GM23338 (cell line): ENCODE measurements at regions not wholly inside any gene's neighbourhood (a gene's known extent, or its start where the extent isn't known, plus 50 kb on each side); places are given as distances from the start of the nearest gene placed in this dataset.

ENCODE experiments used
- ATAC-seq: fragments of 200-7000 bp; cut with Tn5 transposase; 3 replicates; pipeline ENCODE4 v1.9.1; 2020
- DNase-seq: peaks from one replicate; pipeline ENCODE4 v3.0.0-alpha.2; 2015; ENCODE audit warnings: low spot score
- H2AFZ ChIP-seq: fragments of 200-600 bp; sonication (generic); 2 replicates; pipeline ENCODE4 v1.8.0; 2016; ENCODE audit warnings: antibody characterized with exemption, mild to moderate bottlenecking, moderate library complexity
- H3F3A ChIP-seq: fragments of 200-600 bp; sonication (generic); replicated peaks from 2 replicates; pipeline ENCODE4 v1.8.0; 2017; ENCODE audit warnings: antibody characterized with exemption, mixed run types, low read depth
- H3K27ac ChIP-seq: fragments of 200-600 bp; sonication (generic); 2 replicates; pipeline ENCODE4 v1.6.1; 2016; ENCODE audit warnings: low read depth
- H3K27me3 ChIP-seq: fragments of 200-600 bp; sonication (generic); 2 replicates; pipeline ENCODE4 v1.8.0; 2016; ENCODE audit warnings: mild to moderate bottlenecking, mixed run types, moderate library complexity; ENCODE audit not compliant: insufficient read depth
- H3K36me3 ChIP-seq: fragments of 200-600 bp; sonication (generic); 2 replicates; pipeline ENCODE4 v1.8.0; 2016; ENCODE audit warnings: mild to moderate bottlenecking; ENCODE audit not compliant: insufficient read depth
- H3K4me1 ChIP-seq: fragments of 200-600 bp; sonication (generic); 2 replicates; pipeline ENCODE4 v1.8.0; 2016; ENCODE audit warnings: mild to moderate bottlenecking, moderate library complexity; ENCODE audit not compliant: insufficient read depth
- H3K4me2 ChIP-seq: fragments of 200-600 bp; sonication (generic); 2 replicates; pipeline ENCODE4 v1.7.1; 2017; ENCODE audit warnings: mixed run types
- H3K4me3 ChIP-seq: fragments of 200-600 bp; sonication (generic); 2 replicates; pipeline ENCODE4 v1.6.1; 2016; ENCODE audit warnings: mixed run types
- H3K79me2 ChIP-seq: fragments of 200-600 bp; sonication (generic); replicated peaks from 2 replicates; pipeline ENCODE4 v1.8.0; 2017; ENCODE audit warnings: mild to moderate bottlenecking; ENCODE audit not compliant: insufficient read depth
- H3K9me2 ChIP-seq: fragments of 200-600 bp; sonication (generic); 2 replicates; pipeline ENCODE4 v1.8.0; 2017; ENCODE audit not compliant: insufficient read depth
- H4K20me1 ChIP-seq: fragments of 200-600 bp; sonication (generic); replicated peaks from 2 replicates; pipeline ENCODE4 v1.8.0; 2017; ENCODE audit warnings: mild to moderate bottlenecking; ENCODE audit not compliant: insufficient read depth
- H3K27ac Mint-ChIP-seq: 2 replicates; pipeline ENCODE4 v1.8.0; 2020; ENCODE audit warnings: inconsistent platforms, mild to moderate bottlenecking, moderate library complexity, mixed read lengths
- H3K27me3 Mint-ChIP-seq: 3 replicates; pipeline ENCODE4 v1.8.0; 2022; ENCODE audit warnings: low read depth, mild to moderate bottlenecking, moderate library complexity, mixed read lengths, inconsistent platforms; ENCODE audit not compliant: insufficient read depth, poor library complexity
- H3K36me3 Mint-ChIP-seq: 3 replicates; pipeline ENCODE4 v1.8.0; 2021; ENCODE audit warnings: low read depth, mild to moderate bottlenecking, inconsistent platforms, moderate library complexity, mixed read lengths
- H3K4me1 Mint-ChIP-seq: 3 replicates; pipeline ENCODE4 v1.8.0; 2020; ENCODE audit warnings: mild to moderate bottlenecking, inconsistent platforms, mixed read lengths
- H3K4me3 Mint-ChIP-seq: 3 replicates; pipeline ENCODE4 v1.8.0; 2021; ENCODE audit warnings: moderate library complexity, mild to moderate bottlenecking, inconsistent platforms, mixed read lengths
- H3K9me3 Mint-ChIP-seq: 3 replicates; pipeline ENCODE4 v1.8.0; 2020; ENCODE audit warnings: moderate library complexity, mild to moderate bottlenecking, inconsistent platforms, mixed read lengths
- CREB1 ChIP-seq: fragments of 250-450 bp; sonication (Bioruptor Pico); IDR thresholded peaks from 2 replicates; pipeline ENCODE4 v1.5.0; 2020; ENCODE audit warnings: low read depth, mild to moderate bottlenecking, moderate library complexity
- EZH2 ChIP-seq: fragments of 200-600 bp; sonication (generic); IDR thresholded peaks from one replicate; pipeline ENCODE4 v1.8.0; 2017; ENCODE audit warnings: antibody characterized with exemption, mild to moderate bottlenecking, low read depth; ENCODE audit not compliant: unreplicated experiment
- EZH2phosphoT487 ChIP-seq: fragments of 200-600 bp; sonication (generic); IDR thresholded peaks from one replicate; pipeline ENCODE4 v1.8.1; 2018; ENCODE audit warnings: antibody characterized with exemption; ENCODE audit not compliant: unreplicated experiment
- JUNB ChIP-seq: IDR thresholded peaks from one replicate; pipeline ENCODE4 v1.6.1; 2016; ENCODE audit warnings: antibody characterized with exemption; ENCODE audit not compliant: unreplicated experiment
- NANOG ChIP-seq: IDR thresholded peaks from 2 replicates; pipeline ENCODE4 v1.6.1; 2016; ENCODE audit warnings: antibody characterized with exemption, borderline replicate concordance
- POLR2AphosphoS5 ChIP-seq: IDR thresholded peaks from 2 replicates; pipeline ENCODE4 v1.6.1; 2016; ENCODE audit warnings: antibody characterized with exemption, low read depth
- STAT1 ChIP-seq: IDR thresholded peaks from one replicate; pipeline ENCODE4 v1.6.1; 2016; ENCODE audit warnings: antibody characterized with exemption; ENCODE audit not compliant: unreplicated experiment
- ZNF114 ChIP-seq: fragments of 250-450 bp; sonication (Bioruptor Pico); IDR thresholded peaks from 2 replicates; pipeline ENCODE4 v1.5.0; 2020; ENCODE audit warnings: mild to moderate bottlenecking, moderate library complexity
- ZNF331 ChIP-seq: fragments of 250-450 bp; sonication (Bioruptor Pico); IDR thresholded peaks from 2 replicates; pipeline ENCODE4 v1.5.0; 2020; ENCODE audit warnings: low read depth, mild to moderate bottlenecking, moderate library complexity
- TF ChIP-seq, protein P1 (sequence below), 2 experiments: fragments of 200-600 bp in 1 of 2; sonication (generic) in 1 of 2; conservative IDR thresholded peaks; 2 replicates each; pipeline versions ENCODE4 v1.5.1 to v1.6.1; 2016 to 2017; ENCODE audit warnings: antibody characterized with exemption in 2 of 2, low read depth in 2 of 2, mild to moderate bottlenecking in 2 of 2, moderate library complexity in 1 of 2
- TF ChIP-seq, protein P2 (sequence below): IDR thresholded peaks from 2 replicates; pipeline ENCODE4 v1.6.1; 2016; ENCODE audit warnings: antibody characterized with exemption
- TF ChIP-seq, protein P3 (sequence below): fragments of 250-450 bp; sonication (Bioruptor Pico); IDR thresholded peaks from 2 replicates; pipeline ENCODE4 v1.5.0; 2020; ENCODE audit warnings: mild to moderate bottlenecking, moderate library complexity
- TF ChIP-seq, protein P4 (sequence below): IDR thresholded peaks from one replicate; pipeline ENCODE4 v1.6.1; 2018; ENCODE audit warnings: antibody characterized with exemption; ENCODE audit not compliant: unreplicated experiment

DNA sequence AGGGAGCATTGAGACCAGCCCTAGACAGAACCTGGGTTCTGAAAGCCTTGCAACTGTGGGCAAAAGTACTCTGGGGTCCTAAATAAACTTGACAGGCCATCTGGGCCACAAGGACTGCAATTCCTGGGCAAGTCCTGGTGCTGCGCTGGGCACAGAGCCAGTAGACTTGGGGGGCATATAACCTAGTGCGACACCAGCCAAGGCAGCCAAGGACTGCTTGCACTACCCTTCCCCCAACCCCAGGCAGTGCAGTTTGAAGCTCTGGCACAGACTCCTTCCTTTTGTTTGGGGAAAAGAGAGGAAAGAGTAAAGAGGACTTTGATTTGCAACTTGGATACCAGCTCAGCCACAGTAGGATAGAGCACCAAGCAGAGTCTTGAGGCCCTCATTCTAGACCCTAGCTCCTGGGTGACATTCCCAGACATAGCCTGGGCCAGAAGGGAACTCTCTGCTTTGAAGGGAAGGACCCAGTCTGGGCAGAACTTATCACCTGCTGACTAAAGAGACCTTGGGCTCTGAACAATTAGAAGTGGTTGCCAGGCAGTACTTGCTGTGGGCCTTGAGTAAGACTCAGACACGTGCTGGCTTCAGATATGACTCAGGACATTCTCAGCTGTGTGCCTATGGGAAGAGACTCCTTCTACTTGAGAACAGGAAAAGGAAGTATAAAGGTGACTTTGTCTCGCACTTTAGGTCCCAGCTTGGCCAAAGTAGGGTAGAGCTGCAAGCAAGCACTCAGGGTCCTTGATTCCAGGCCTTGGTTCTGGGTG is 522.8 kb downstream of the GLUD2 start:
- H3K27me3 Mint-ChIP-seq = no peaks in the 10 kb centered on the region

More for the DNA sequence above, 522.8 kb downstream of the GLUD2 start:
- DNase-seq = no peak
- no peaks in the 10 kb centered on the region for H3K36me3 ChIP-seq
- H3K4me1 Mint-ChIP-seq = no peaks in the 10 kb centered on the region
- no peak for ATAC-seq
- TF ChIP-seq, protein P1, sequence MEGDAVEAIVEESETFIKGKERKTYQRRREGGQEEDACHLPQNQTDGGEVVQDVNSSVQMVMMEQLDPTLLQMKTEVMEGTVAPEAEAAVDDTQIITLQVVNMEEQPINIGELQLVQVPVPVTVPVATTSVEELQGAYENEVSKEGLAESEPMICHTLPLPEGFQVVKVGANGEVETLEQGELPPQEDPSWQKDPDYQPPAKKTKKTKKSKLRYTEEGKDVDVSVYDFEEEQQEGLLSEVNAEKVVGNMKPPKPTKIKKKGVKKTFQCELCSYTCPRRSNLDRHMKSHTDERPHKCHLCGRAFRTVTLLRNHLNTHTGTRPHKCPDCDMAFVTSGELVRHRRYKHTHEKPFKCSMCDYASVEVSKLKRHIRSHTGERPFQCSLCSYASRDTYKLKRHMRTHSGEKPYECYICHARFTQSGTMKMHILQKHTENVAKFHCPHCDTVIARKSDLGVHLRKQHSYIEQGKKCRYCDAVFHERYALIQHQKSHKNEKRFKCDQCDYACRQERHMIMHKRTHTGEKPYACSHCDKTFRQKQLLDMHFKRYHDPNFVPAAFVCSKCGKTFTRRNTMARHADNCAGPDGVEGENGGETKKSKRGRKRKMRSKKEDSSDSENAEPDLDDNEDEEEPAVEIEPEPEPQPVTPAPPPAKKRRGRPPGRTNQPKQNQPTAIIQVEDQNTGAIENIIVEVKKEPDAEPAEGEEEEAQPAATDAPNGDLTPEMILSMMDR (conservative IDR thresholded peaks at IDR 0.05; ENCODE audit: low read depth in 2 of 2) = no peak
- no peak for TF ChIP-seq ZNF114 (CRISPR knock-in tag)
- TF ChIP-seq POLR2AphosphoS5 = no peak
- TF ChIP-seq STAT1 = no peak
- TF ChIP-seq NANOG = no peak
- TF ChIP-seq, protein P2, sequence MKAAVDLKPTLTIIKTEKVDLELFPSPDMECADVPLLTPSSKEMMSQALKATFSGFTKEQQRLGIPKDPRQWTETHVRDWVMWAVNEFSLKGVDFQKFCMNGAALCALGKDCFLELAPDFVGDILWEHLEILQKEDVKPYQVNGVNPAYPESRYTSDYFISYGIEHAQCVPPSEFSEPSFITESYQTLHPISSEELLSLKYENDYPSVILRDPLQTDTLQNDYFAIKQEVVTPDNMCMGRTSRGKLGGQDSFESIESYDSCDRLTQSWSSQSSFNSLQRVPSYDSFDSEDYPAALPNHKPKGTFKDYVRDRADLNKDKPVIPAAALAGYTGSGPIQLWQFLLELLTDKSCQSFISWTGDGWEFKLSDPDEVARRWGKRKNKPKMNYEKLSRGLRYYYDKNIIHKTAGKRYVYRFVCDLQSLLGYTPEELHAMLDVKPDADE = no peak
- no peak for TF ChIP-seq CREB1 (CRISPR knock-in tag)
- no peak for TF ChIP-seq JUNB
- TF ChIP-seq, protein P3, sequence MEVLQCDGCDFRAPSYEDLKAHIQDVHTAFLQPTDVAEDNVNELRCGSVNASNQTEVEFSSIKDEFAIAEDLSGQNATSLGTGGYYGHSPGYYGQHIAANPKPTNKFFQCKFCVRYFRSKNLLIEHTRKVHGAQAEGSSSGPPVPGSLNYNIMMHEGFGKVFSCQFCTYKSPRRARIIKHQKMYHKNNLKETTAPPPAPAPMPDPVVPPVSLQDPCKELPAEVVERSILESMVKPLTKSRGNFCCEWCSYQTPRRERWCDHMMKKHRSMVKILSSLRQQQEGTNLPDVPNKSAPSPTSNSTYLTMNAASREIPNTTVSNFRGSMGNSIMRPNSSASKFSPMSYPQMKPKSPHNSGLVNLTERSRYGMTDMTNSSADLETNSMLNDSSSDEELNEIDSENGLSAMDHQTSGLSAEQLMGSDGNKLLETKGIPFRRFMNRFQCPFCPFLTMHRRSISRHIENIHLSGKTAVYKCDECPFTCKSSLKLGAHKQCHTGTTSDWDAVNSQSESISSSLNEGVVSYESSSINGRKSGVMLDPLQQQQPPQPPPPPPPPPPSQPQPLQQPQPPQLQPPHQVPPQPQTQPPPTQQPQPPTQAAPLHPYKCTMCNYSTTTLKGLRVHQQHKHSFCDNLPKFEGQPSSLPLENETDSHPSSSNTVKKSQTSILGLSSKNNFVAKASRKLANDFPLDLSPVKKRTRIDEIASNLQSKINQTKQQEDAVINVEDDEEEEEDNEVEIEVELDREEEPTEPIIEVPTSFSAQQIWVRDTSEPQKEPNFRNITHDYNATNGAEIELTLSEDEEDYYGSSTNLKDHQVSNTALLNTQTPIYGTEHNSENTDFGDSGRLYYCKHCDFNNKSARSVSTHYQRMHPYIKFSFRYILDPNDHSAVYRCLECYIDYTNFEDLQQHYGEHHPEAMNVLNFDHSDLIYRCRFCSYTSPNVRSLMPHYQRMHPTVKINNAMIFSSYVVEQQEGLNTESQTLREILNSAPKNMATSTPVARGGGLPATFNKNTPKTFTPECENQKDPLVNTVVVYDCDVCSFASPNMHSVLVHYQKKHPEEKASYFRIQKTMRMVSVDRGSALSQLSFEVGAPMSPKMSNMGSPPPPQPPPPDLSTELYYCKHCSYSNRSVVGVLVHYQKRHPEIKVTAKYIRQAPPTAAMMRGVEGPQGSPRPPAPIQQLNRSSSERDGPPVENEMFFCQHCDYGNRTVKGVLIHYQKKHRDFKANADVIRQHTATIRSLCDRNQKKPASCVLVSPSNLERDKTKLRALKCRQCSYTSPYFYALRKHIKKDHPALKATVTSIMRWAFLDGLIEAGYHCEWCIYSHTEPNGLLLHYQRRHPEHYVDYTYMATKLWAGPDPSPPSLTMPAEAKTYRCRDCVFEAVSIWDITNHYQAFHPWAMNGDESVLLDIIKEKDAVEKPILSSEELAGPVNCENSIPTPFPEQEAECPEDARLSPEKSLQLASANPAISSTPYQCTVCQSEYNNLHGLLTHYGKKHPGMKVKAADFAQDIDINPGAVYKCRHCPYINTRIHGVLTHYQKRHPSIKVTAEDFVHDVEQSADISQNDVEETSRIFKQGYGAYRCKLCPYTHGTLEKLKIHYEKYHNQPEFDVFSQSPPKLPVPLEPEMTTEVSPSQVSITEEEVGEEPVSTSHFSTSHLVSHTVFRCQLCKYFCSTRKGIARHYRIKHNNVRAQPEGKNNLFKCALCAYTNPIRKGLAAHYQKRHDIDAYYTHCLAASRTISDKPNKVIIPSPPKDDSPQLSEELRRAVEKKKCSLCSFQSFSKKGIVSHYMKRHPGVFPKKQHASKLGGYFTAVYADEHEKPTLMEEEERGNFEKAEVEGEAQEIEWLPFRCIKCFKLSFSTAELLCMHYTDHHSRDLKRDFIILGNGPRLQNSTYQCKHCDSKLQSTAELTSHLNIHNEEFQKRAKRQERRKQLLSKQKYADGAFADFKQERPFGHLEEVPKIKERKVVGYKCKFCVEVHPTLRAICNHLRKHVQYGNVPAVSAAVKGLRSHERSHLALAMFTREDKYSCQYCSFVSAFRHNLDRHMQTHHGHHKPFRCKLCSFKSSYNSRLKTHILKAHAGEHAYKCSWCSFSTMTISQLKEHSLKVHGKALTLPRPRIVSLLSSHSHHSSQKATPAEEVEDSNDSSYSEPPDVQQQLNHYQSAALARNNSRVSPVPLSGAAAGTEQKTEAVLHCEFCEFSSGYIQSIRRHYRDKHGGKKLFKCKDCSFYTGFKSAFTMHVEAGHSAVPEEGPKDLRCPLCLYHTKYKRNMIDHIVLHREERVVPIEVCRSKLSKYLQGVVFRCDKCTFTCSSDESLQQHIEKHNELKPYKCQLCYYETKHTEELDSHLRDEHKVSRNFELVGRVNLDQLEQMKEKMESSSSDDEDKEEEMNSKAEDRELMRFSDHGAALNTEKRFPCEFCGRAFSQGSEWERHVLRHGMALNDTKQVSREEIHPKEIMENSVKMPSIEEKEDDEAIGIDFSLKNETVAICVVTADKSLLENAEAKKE (CRISPR knock-in tag) = no peak
- no peak for TF ChIP-seq EZH2
- TF ChIP-seq EZH2phosphoT487 = no peak
- TF ChIP-seq, protein P4, sequence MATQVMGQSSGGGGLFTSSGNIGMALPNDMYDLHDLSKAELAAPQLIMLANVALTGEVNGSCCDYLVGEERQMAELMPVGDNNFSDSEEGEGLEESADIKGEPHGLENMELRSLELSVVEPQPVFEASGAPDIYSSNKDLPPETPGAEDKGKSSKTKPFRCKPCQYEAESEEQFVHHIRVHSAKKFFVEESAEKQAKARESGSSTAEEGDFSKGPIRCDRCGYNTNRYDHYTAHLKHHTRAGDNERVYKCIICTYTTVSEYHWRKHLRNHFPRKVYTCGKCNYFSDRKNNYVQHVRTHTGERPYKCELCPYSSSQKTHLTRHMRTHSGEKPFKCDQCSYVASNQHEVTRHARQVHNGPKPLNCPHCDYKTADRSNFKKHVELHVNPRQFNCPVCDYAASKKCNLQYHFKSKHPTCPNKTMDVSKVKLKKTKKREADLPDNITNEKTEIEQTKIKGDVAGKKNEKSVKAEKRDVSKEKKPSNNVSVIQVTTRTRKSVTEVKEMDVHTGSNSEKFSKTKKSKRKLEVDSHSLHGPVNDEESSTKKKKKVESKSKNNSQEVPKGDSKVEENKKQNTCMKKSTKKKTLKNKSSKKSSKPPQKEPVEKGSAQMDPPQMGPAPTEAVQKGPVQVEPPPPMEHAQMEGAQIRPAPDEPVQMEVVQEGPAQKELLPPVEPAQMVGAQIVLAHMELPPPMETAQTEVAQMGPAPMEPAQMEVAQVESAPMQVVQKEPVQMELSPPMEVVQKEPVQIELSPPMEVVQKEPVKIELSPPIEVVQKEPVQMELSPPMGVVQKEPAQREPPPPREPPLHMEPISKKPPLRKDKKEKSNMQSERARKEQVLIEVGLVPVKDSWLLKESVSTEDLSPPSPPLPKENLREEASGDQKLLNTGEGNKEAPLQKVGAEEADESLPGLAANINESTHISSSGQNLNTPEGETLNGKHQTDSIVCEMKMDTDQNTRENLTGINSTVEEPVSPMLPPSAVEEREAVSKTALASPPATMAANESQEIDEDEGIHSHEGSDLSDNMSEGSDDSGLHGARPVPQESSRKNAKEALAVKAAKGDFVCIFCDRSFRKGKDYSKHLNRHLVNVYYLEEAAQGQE = no peak
- TF ChIP-seq ZNF331 (CRISPR knock-in tag) = no peak
- H3F3A ChIP-seq = no peaks in the 10 kb centered on the region
- H3K4me3 ChIP-seq = no peak overlapping the region
- no peaks in the 10 kb centered on the region for H3K9me3 Mint-ChIP-seq
- no peaks in the 10 kb centered on the region for H3K27me3 ChIP-seq
- no peaks in the 10 kb centered on the region for H3K9me2 ChIP-seq
- H3K79me2 ChIP-seq = no peaks in the 10 kb centered on the region
- H3K27ac ChIP-seq = no peak overlapping the region
- H3K4me3 Mint-ChIP-seq = no peak overlapping the region
- H4K20me1 ChIP-seq = no peaks in the 10 kb centered on the region
- H3K36me3 Mint-ChIP-seq = no peaks in the 10 kb centered on the region
- H3K4me1 ChIP-seq = no peaks in the 10 kb centered on the region
- H3K27ac Mint-ChIP-seq = no peak overlapping the region
- no peak overlapping the region for H2AFZ ChIP-seq
- H3K4me2 ChIP-seq = no peak overlapping the region
